ENCODE measurements at regions not wholly inside any gene's neighbourhood (a gene's known extent, or its start where the extent isn't known, plus 50 kb on each side); places are given as distances from the start of the nearest gene placed in this dataset.
A peak's percentile ranks its signal among the peaks of the same experiment; 100 is the strongest.

DNA sequence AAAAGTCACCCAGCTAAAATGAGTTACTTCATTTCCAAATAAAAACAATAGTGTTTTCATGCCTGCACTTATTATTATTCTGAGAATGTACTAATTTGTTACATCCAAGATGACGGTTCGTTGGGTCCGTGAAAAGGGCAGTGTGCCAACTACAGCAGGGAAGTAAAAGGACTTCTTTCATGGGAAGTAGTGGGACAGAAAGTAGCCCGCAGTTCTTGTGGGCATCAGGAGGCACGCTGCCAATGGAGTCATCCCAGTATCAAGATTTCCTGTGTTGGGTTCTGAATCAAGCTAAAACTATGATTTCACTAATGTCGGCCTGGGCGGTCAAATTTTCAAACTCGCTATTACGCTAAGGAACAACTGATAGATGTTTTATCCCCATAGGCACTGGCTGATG is 254.5 kb upstream of the SOX2 start:
- peak; percentile 90 for DNase-seq
- H3K27me3 ChIP-seq: no peaks in the 10 kb centered on the region
- H3K27ac ChIP-seq: peak overlapping the region in 1 of 2 donors; percentile 9
- H3K4me1 ChIP-seq: peaks cover 9% of the 10 kb centered on the region
- H3K4me3 ChIP-seq: no peak overlapping the region
- TF ChIP-seq, protein P1, sequence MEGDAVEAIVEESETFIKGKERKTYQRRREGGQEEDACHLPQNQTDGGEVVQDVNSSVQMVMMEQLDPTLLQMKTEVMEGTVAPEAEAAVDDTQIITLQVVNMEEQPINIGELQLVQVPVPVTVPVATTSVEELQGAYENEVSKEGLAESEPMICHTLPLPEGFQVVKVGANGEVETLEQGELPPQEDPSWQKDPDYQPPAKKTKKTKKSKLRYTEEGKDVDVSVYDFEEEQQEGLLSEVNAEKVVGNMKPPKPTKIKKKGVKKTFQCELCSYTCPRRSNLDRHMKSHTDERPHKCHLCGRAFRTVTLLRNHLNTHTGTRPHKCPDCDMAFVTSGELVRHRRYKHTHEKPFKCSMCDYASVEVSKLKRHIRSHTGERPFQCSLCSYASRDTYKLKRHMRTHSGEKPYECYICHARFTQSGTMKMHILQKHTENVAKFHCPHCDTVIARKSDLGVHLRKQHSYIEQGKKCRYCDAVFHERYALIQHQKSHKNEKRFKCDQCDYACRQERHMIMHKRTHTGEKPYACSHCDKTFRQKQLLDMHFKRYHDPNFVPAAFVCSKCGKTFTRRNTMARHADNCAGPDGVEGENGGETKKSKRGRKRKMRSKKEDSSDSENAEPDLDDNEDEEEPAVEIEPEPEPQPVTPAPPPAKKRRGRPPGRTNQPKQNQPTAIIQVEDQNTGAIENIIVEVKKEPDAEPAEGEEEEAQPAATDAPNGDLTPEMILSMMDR (IDR thresholded peaks at IDR 0.05): no peak
- TF ChIP-seq POLR2A (IDR thresholded peaks at IDR 0.05): no peak
- WGBS, 2 donors: 71 to 72% methylated on average over 9 of the region's 9 CpGs
- H3K9me3 ChIP-seq: no peaks in the 10 kb centered on the region
- no peaks in the 10 kb centered on the region for H3K36me3 ChIP-seq (ENCODE audit: low read depth, missing control alignments)
- intact Hi-C loops (cut with DNase I; ENCODE audit: low total_unique reads): no loop called here

DNA sequence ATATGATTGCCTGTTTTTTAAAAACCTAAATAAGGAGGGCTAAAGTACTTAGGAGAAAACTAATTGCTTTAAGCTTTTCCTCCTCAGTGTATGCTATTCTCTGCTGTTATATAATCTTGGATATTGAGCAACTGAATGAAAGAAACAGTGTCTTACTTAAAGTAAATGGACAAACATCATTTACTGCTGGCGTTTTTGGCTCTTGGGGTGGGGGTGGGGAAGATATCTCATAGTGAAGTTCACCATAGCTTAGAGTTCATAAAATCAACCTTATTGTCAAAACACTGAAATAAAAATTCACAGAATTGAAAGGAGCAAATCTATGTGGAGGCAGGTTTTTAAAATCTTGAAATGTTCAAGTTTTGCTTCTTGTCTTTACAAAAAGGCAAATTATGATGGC is 256.4 kb upstream of the SOX2 start:
- TF ChIP-seq POLR2A (IDR thresholded peaks at IDR 0.05): no peak
- TF ChIP-seq, protein P1 (IDR thresholded peaks at IDR 0.05): no peak
- peaks cover 9% of the 10 kb centered on the region for H3K4me1 ChIP-seq
- no peak for DNase-seq
- intact Hi-C loops (cut with DNase I; ENCODE audit: low total_unique reads): no loop called here
- H3K27ac ChIP-seq: peak overlapping the region in 1 of 2 donors; percentile 38
- no peak overlapping the region for H3K4me3 ChIP-seq
- WGBS, 2 donors: 28 to 41% methylated on average over 1 of the region's 1 CpG
- H3K27me3 ChIP-seq: no peaks in the 10 kb centered on the region
- H3K9me3 ChIP-seq: no peaks in the 10 kb centered on the region
- H3K36me3 ChIP-seq (ENCODE audit: low read depth, missing control alignments): no peaks in the 10 kb centered on the region

DNA sequence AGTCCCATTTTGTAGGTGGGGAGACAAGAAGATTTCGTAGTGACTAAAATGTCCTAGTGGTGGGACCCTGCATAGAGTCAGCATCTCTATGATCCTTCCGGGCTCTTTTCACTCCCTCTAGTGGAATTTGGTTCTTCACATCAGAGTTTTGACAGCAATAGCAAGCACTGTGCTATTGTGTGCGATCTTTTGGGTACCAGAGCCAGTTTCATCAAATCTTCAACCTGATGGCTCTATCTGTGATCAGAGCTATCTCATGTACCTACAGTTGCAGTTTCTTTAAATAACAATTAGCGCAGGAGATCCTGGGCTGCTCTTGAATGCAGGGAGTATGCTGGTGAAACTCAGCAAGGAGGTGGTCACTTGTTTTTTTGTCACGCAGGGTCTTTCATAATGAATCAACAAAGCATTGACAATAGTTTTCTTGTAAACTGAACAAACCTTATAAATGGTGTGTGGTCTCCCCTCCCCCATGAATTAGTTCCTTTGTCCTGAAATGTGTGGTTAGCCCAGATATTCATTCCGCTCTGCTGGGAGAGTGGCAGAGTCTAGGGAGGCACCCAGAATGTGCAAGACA is 257.2 kb upstream of the SOX2 start:
- intact Hi-C loops (cut with DNase I; ENCODE audit: low total_unique reads): no loop called here
- Histone ChIP-seq H3K4me1 (peaks cover 6% of the 10 kb centered on the region), H3K27me3 (no peaks in the 10 kb centered on the region), H3K4me3 (no peak overlapping the region), H3K27ac (peak overlapping the region in 1 of 2 donors; percentile 38), H3K36me3 (ENCODE audit: low read depth, missing control alignments) (no peaks in the 10 kb centered on the region), H3K9me3 (no peaks in the 10 kb centered on the region)
- 52 to 61% methylated on average over 6 of the region's 6 CpGs for whole genome bisulfite sequencing, 2 donors
- DNase-seq: no peak
- TF ChIP-seq POLR2A (IDR thresholded peaks at IDR 0.05): no peak
- TF ChIP-seq, protein P1 (IDR thresholded peaks at IDR 0.05): peak in 1 of 3 experiments; percentile 15

DNA sequence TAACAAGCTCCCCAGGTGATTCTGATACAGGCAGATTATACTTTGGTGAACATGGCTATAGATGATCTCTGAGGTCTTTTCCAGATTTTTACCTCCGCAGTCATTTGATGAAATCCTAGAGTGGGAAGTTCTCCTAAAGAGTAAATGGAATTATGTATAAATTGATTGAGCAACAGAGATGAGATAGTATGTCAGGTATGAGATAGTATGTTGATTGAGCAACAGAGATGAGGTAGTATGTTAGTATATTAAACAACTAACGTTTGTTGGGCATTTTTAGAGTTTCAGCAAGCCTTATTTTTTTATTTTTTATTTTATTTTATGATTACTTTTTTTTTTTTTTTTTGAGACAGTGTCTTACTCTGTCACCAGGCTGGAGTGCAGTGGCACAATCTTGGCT is 265.0 kb upstream of the SOX2 start:
- intact Hi-C loops (cut with DNase I; ENCODE audit: low total_unique reads): no loop called here

More for the DNA sequence above, 265.0 kb upstream of the SOX2 start:
- Histone ChIP-seq H3K27ac (no peak overlapping the region), H3K27me3 (no peaks in the 10 kb centered on the region), H3K4me3 (no peak overlapping the region), H3K9me3 (no peaks in the 10 kb centered on the region), H3K36me3 (ENCODE audit: low read depth, missing control alignments) (no peaks in the 10 kb centered on the region), H3K4me1 (no peaks in the 10 kb centered on the region)
- WGBS, 2 donors: 93 to 94% methylated on average over 2 of the region's 2 CpGs
- no peak for DNase-seq
- TF ChIP-seq, protein P1 (IDR thresholded peaks at IDR 0.05): no peak
- TF ChIP-seq POLR2A (IDR thresholded peaks at IDR 0.05): no peak

All from testis (tissue), 2 donors.